ENCODE measurements at regions not wholly inside any gene's neighbourhood (a gene's known extent, or its start where the extent isn't known, plus 50 kb on each side); places are given as distances from the start of the nearest gene placed in this dataset.

- H3K27ac ChIP-seq (ENCODE audit: low read length): no peak overlapping the region
- H3K4me3 ChIP-seq (ENCODE audit: low read length): no peak overlapping the region
- no peak for TF ChIP-seq CTCF (IDR thresholded peaks at IDR 0.05; ENCODE audit: low read depth, low read length)
- TF ChIP-seq EZH2phosphoT487 (IDR thresholded peaks at IDR 0.05; ENCODE audit: low read depth): no peak
- H3K4me2 ChIP-seq (ENCODE audit: low read length): no peak overlapping the region
- no peak overlapping the region for H3K9ac ChIP-seq (ENCODE audit: low read length)
- H3K27me3 ChIP-seq (ENCODE audit: low read depth, low read length): no peaks in the 10 kb centered on the region
- H3K4me1 ChIP-seq (ENCODE audit: low read length): no peaks in the 10 kb centered on the region
- H3K36me3 ChIP-seq (replicated peaks; ENCODE audit: low read depth, low read length): no peaks in the 10 kb centered on the region
- no peak overlapping the region for H2AFZ ChIP-seq (ENCODE audit: low read depth, low read length)
- H4K20me1 ChIP-seq (ENCODE audit: insufficient read depth, low read length): no peaks in the 10 kb centered on the region
- no peaks in the 10 kb centered on the region for H3K79me2 ChIP-seq (ENCODE audit: low read length)
- H3K9me3 ChIP-seq (ENCODE audit: insufficient read depth, low read length): no peaks in the 10 kb centered on the region
These were observed 316.9 kb downstream of the QKI start for GRCh38 chr6:163731215-163732013.

- Histone ChIP-seq H3K4me3 (ENCODE audit: low read length) (no peak overlapping the region), H4K20me1 (ENCODE audit: insufficient read depth, low read length) (no peaks in the 10 kb centered on the region), H2AFZ (ENCODE audit: low read depth, low read length) (no peak overlapping the region), H3K9ac (ENCODE audit: low read length) (no peak overlapping the region), H3K4me2 (ENCODE audit: low read length) (no peak overlapping the region), H3K27me3 (ENCODE audit: low read depth, low read length) (no peaks in the 10 kb centered on the region), H3K27ac (ENCODE audit: low read length) (no peak overlapping the region), H3K79me2 (ENCODE audit: low read length) (no peaks in the 10 kb centered on the region), H3K9me3 (ENCODE audit: insufficient read depth, low read length) (no peaks in the 10 kb centered on the region), H3K4me1 (ENCODE audit: low read length) (no peaks in the 10 kb centered on the region), H3K36me3 (replicated peaks; ENCODE audit: low read depth, low read length) (no peaks in the 10 kb centered on the region)
- no peak for TF ChIP-seq EZH2phosphoT487 (IDR thresholded peaks at IDR 0.05; ENCODE audit: low read depth)
- no peak for TF ChIP-seq CTCF (IDR thresholded peaks at IDR 0.05; ENCODE audit: low read depth, low read length)
These were observed 316.0 kb downstream of the QKI start for GRCh38 chr6:163730246-163731210.

GRCh38 chr6:163729127-163729872 lies 314.8 kb downstream of the QKI start:
- H2AFZ ChIP-seq (ENCODE audit: low read depth, low read length): no peak overlapping the region
- no peaks in the 10 kb centered on the region for H4K20me1 ChIP-seq (ENCODE audit: insufficient read depth, low read length)
- H3K9ac ChIP-seq (ENCODE audit: low read length): no peak overlapping the region
- TF ChIP-seq CTCF (IDR thresholded peaks at IDR 0.05; ENCODE audit: low read depth, low read length): no peak
- TF ChIP-seq EZH2phosphoT487 (IDR thresholded peaks at IDR 0.05; ENCODE audit: low read depth): no peak
- H3K4me1 ChIP-seq (ENCODE audit: low read length): no peaks in the 10 kb centered on the region
- H3K4me2 ChIP-seq (ENCODE audit: low read length): no peak overlapping the region
- no peaks in the 10 kb centered on the region for H3K27me3 ChIP-seq (ENCODE audit: low read depth, low read length)
- no peaks in the 10 kb centered on the region for H3K79me2 ChIP-seq (ENCODE audit: low read length)
- no peak overlapping the region for H3K27ac ChIP-seq (ENCODE audit: low read length)
- no peaks in the 10 kb centered on the region for H3K36me3 ChIP-seq (replicated peaks; ENCODE audit: low read depth, low read length)
- H3K9me3 ChIP-seq (ENCODE audit: insufficient read depth, low read length): no peaks in the 10 kb centered on the region
- no peak overlapping the region for H3K4me3 ChIP-seq (ENCODE audit: low read length)
